Neural crest cell (in vitro differentiated cells): ENCODE measurements at regions not wholly inside any gene's neighbourhood (a gene's known extent, or its start where the extent isn't known, plus 50 kb on each side); places are given as distances from the start of the nearest gene placed in this dataset.

ENCODE experiments used
- DNase-seq: peaks from one replicate; pipeline ENCODE4 v3.0.0; 2021; ENCODE audit warnings: low read depth, mixed read lengths, low spot score
- H3K27ac Mint-ChIP-seq: one replicate; pipeline ENCODE4 v1.8.0; 2021; ENCODE audit warnings: mild to moderate bottlenecking, mixed read lengths; ENCODE audit not compliant: unreplicated experiment
- H3K27me3 Mint-ChIP-seq: 2 replicates; pipeline ENCODE4 v1.8.0; 2021; ENCODE audit warnings: low read depth, mild to moderate bottlenecking, mixed read lengths
- H3K36me3 Mint-ChIP-seq: 2 replicates; pipeline ENCODE4 v1.8.0; 2021; ENCODE audit warnings: low read depth, mild to moderate bottlenecking, mixed read lengths
- H3K4me1 Mint-ChIP-seq: 2 replicates; pipeline ENCODE4 v1.8.0; 2021; ENCODE audit warnings: mixed read lengths
- H3K4me3 Mint-ChIP-seq: one replicate; pipeline ENCODE4 v1.8.0; 2021; ENCODE audit warnings: mild to moderate bottlenecking, mixed read lengths
- H3K9me3 Mint-ChIP-seq: 2 replicates; pipeline ENCODE4 v1.8.0; 2021; ENCODE audit warnings: mixed read lengths
- TF ChIP-seq, protein P1 (sequence below): fragments of 200-600 bp; sonication (generic); conservative IDR thresholded peaks from 2 replicates; pipeline ENCODE4 v1.5.0; 2021; ENCODE audit warnings: antibody characterized with exemption, mild to moderate bottlenecking

DNA sequence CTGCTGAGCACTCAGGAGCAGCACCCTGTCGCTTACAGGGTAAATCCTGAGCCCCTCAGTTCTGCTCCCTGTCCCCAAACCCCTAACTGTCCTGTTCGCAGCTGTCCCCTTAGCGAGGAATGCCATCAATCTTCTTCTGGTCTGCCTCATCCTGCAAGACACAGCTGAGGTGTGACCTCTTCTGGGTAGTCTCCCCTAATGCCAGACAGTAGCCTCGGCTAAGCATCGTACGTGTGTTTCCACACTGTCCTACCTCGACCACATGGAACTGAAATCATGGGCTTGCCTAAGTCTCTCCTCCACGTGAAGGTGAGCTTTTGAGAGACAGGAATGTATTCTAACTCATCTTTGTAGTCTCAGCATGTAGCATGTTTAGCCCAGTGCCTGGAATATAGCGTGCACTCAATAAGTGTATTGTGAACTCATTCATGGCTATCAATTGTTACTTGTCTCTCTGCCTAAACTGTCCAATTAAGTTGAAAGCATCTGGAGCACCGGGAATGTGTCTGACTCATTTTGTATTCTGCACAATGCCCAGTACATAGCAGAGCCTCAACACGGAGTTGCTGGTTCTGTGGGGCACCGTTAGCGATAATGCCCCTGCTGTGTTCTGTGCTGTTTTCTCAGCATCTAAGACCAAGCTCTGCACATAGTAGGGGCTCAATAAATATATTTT lies 90.2 kb downstream of the HES1 start:
- no peak for DNase-seq
- no peak overlapping the region for H3K4me3 Mint-ChIP-seq
- peaks cover 44% of the 10 kb centered on the region for H3K27me3 Mint-ChIP-seq
- H3K9me3 Mint-ChIP-seq: peaks cover 4% of the 10 kb centered on the region
- H3K4me1 Mint-ChIP-seq: peaks cover 42% of the 10 kb centered on the region
- H3K36me3 Mint-ChIP-seq: peaks cover 5% of the 10 kb centered on the region
- TF ChIP-seq, protein P1, sequence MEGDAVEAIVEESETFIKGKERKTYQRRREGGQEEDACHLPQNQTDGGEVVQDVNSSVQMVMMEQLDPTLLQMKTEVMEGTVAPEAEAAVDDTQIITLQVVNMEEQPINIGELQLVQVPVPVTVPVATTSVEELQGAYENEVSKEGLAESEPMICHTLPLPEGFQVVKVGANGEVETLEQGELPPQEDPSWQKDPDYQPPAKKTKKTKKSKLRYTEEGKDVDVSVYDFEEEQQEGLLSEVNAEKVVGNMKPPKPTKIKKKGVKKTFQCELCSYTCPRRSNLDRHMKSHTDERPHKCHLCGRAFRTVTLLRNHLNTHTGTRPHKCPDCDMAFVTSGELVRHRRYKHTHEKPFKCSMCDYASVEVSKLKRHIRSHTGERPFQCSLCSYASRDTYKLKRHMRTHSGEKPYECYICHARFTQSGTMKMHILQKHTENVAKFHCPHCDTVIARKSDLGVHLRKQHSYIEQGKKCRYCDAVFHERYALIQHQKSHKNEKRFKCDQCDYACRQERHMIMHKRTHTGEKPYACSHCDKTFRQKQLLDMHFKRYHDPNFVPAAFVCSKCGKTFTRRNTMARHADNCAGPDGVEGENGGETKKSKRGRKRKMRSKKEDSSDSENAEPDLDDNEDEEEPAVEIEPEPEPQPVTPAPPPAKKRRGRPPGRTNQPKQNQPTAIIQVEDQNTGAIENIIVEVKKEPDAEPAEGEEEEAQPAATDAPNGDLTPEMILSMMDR: no peak
- H3K27ac Mint-ChIP-seq: no peak overlapping the region

DNA sequence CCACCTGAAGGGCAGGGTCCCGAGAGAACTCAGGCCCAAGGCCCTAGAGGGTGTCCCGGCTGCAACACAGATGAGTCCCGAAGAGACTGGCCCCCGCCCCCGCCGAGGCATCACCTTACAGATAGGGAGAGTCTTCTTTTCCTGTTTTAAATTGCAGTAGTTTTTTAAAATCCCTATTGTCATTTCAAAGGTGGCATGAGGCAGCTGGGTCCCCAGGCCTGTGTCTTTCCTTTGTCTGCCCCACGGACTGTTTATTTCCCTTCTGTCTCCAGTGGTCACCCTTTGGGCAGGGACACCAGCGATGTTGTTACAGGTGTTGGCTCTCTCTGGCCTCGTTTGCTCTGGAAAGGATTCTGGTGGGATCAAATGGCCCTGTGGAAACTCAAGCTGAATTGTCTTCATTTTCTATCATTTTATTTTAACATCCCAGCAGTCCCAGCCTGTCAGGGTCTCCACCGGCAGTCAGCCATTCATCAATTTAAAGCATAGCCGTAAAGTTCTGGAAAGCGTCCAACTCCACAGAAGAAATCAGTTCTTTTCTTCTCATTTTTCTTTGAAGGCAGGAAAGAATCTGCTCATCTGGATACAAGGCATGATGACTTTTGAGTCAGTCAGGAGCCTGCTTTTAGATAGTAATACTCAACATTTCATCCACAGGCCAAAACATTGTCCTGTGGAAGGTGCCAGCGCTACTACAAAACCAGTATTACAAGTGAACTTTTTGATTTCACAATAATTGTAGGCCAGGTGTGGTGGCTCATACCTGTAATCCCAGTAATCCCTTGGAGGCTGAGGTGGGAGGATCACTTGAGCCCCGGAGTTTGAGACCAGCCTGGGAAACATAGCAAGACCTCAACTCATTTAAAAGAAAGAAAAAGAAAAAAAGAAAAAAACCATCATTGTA lies 96.2 kb downstream of the HES1 start:
- Mint-ChIP-seq H3K27ac (peak overlapping the region; percentile 9), H3K4me3 (no peak overlapping the region), H3K36me3 (peaks cover under 1% of the 10 kb centered on the region), H3K4me1 (peaks cover 13% of the 10 kb centered on the region), H3K27me3 (peaks cover 7% of the 10 kb centered on the region), H3K9me3 (peaks cover 7% of the 10 kb centered on the region)
- TF ChIP-seq, protein P1: no peak
- no peak for DNase-seq

DNA sequence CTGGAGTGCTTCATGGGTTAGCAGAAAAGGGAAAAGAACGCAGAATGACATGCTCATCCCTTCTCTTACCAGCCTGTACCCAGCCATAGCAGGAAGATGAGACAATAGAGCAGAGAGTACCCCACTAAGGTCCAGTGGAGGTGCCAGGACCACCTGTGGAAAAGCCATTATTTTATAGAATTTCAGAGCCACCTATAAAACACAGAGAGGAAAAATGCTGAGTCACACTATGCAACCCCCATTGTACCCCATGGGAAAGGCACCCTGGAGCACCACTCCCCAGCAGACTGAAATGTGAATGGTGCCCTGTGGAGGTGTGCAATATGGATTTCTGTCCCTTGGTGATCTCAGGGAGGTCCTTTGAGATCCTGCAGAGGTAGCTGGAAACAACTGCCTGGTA lies 97.2 kb downstream of the HES1 start:
- Mint-ChIP-seq H3K36me3 (no peaks in the 10 kb centered on the region), H3K4me3 (no peak overlapping the region), H3K9me3 (peaks cover 7% of the 10 kb centered on the region), H3K4me1 (peaks cover 7% of the 10 kb centered on the region), H3K27ac (no peak overlapping the region), H3K27me3 (no peaks in the 10 kb centered on the region)
- TF ChIP-seq, protein P1: no peak
- DNase-seq: no peak

DNA sequence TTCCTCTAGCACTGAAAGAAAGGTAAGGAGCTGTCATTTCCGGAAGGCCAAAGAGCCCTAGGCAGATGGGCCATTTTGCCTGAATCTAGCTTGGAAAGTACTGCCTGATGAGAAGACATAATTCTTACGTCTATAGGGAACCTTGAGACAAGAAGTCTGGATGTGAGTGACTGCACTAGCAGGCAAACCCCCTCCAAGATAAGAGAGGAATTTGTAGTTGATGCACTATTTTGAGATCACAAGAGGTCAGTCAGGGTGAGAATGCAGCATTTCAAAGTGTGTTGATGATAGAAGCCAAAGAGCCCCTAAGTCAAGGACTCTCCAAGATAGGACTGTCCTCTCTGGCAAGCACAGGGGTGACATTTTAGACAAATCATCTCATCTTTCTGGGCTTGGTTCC lies 99.2 kb downstream of the HES1 start:
- peaks cover 7% of the 10 kb centered on the region for H3K4me1 Mint-ChIP-seq
- TF ChIP-seq, protein P1: no peak
- H3K36me3 Mint-ChIP-seq: no peaks in the 10 kb centered on the region
- no peak for DNase-seq
- H3K9me3 Mint-ChIP-seq: peaks cover 3% of the 10 kb centered on the region
- no peak overlapping the region for H3K27ac Mint-ChIP-seq
- H3K27me3 Mint-ChIP-seq: no peaks in the 10 kb centered on the region
- H3K4me3 Mint-ChIP-seq: no peak overlapping the region

DNA sequence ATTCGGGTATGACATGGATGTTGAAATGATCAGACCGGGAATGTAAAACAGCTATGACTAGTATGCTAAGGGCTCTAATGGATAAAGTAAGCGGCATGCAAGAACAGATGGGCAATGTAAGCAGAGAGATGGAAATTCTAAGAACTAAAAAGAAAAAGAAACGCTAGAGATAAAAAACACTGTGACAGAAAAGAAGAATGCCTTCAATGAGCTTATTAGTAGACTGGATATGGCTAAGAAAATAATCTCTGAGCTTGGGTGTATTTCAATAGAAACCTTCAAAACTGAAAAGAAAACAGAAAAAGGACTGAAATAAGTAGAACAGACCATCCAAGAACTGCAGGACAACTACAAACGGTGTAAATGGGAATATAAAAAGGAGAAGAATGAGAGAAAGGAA lies 101.2 kb downstream of the HES1 start:
- Mint-ChIP-seq H3K27ac (no peak overlapping the region), H3K36me3 (no peaks in the 10 kb centered on the region), H3K27me3 (no peaks in the 10 kb centered on the region), H3K4me1 (peaks cover 2% of the 10 kb centered on the region), H3K9me3 (peaks cover 3% of the 10 kb centered on the region), H3K4me3 (no peak overlapping the region)
- DNase-seq: no peak
- TF ChIP-seq, protein P1: no peak
